ENCODE measurements at regions not wholly inside any gene's neighbourhood (a gene's known extent, or its start where the extent isn't known, plus 50 kb on each side); places are given as distances from the start of the nearest gene placed in this dataset.

DNA sequence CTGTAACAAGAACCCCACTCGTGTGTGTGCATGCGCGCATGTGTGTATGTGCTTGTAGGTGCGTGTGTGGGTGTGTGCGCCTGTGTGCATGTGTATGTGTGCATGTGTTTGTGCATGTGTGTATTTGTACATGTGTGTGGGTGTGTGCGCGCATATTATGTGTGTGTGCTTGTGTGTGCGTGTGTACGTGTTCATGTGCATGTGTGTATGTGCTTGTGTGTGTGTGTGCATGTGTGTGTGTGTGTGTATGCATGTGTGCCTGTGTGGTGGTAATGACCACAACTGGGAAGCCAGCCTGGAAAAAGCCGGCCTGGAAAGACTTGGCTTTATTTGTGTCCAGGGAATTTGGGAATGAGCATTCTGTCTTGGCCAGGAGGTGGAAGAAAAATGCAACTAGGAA is 157.5 kb downstream of the PAX1 start:
- no peaks in the 10 kb centered on the region for H3K79me2 ChIP-seq (ENCODE audit: control insufficient read depth in 1 of 2, insufficient read depth in 2 of 2, low read length in 2 of 2)
- H3K18ac ChIP-seq (ENCODE audit: extremely low read depth, low read length) = peak overlapping the region; percentile 91; the same call in 1 of the 2 replicates
- no peak for FAIRE-seq
- H4K8ac ChIP-seq (ENCODE audit: extremely low read depth, insufficient read depth, low read length) = no peak overlapping the region
- H2AK5ac ChIP-seq (ENCODE audit: low read depth, low read length) = peak overlapping the region; percentile 98
- WGBS, 2 experiments (ENCODE audit: extremely low coverage in 1 of 2, insufficient coverage in 1 of 2, insufficient read length in 1 of 2, insufficient replicate concordance in 2 of 2, low coverage in 1 of 2, low lambda C conversion rate in 2 of 2, missing lambda C conversion rate in 1 of 2) = 95% methylated on average over 10 of the region's 10 CpGs; no CpG with 5 or more reads in 1 of the 2 experiments
- ChIA-PET CTCF (ENCODE audit: partially characterized antibody) (interaction anchor here (0.7 to 1.3 kb wide), 6 partner anchors 13 to 96 kb away, joined by 3 to 4 read pairs (median 3); no protein-coding TSS in a partner anchor), POLR2A (ENCODE audit: partially characterized antibody) (no interaction called here)
- H2BK20ac ChIP-seq (ENCODE audit: low read length) = peak overlapping the region; percentile 67; the same call in 1 of the 2 replicates
- peak overlapping the region; percentile 12 for H4K91ac ChIP-seq (replicated peaks; ENCODE audit: insufficient read length, low read length)
- H4K5ac ChIP-seq (ENCODE audit: insufficient read length, low read depth, low read length) = no peak overlapping the region
- peaks cover 3% of the 10 kb centered on the region for H3K23me2 ChIP-seq (ENCODE audit: low read depth, low read length)
- H3K56ac ChIP-seq (replicated peaks; ENCODE audit: insufficient read length, low read depth, low read length) = no peak overlapping the region
- H4K20me1 ChIP-seq (replicated peaks in 1 of 2; ENCODE audit: control insufficient read depth in 1 of 2, insufficient read depth in 2 of 2, low read length in 2 of 2) = no peaks in the 10 kb centered on the region
- no peak overlapping the region for H3K23ac ChIP-seq (ENCODE audit: insufficient read length)
- H3K27me3 ChIP-seq (replicated peaks in 1 of 4; ENCODE audit: control insufficient read depth in 3 of 4, extremely low read depth in 1 of 4, insufficient read depth in 3 of 4, low read length in 3 of 4) = peaks cover 0 to 6% (median 0%) of the 10 kb centered on the region in 4 experiments; a peak in 1 of 7 replicates
- no peak for DNase-seq (ENCODE audit: low read depth in 1 of 2, low spot score in 2 of 2)
- peak overlapping the region; percentile 94; the same call in 1 of the 2 replicates for H2AFZ ChIP-seq (ENCODE audit: low read length)
- H3K27ac ChIP-seq (ENCODE audit: low read depth, low read length) = no peak overlapping the region
- H2BK12ac ChIP-seq (ENCODE audit: low read depth, low read length) = peak overlapping the region; percentile 97; the same call in 1 of the 2 replicates
- no peaks in the 10 kb centered on the region for H3K79me1 ChIP-seq (ENCODE audit: low read depth, low read length)
- H3K36me3 ChIP-seq (ENCODE audit: control insufficient read depth in 2 of 4, insufficient read depth in 4 of 4, low read length in 3 of 4) = no peaks in the 10 kb centered on the region
- H3K9me3 ChIP-seq (ENCODE audit: insufficient read depth in 2 of 2, low read depth in 1 of 2, low read length in 1 of 2) = no peaks in the 10 kb centered on the region
- H3K4me1 ChIP-seq (replicated peaks in 1 of 4; ENCODE audit: control insufficient read depth in 3 of 4, insufficient read depth in 4 of 4, low read length in 3 of 4) = peaks cover 2 to 9% (median 3%) of the 10 kb centered on the region in 4 experiments
- H2BK120ac ChIP-seq (replicated peaks; ENCODE audit: low read depth, low read length) = no peak overlapping the region
- H3K4me3 ChIP-seq (ENCODE audit: extremely low read depth in 1 of 4, insufficient read depth in 2 of 4, low read depth in 3 of 4, low read length in 4 of 4) = no peak overlapping the region; a peak in 1 of 8 replicates
- H3K14ac ChIP-seq (ENCODE audit: insufficient read length) = no peak overlapping the region
- H3K4ac ChIP-seq (replicated peaks; ENCODE audit: insufficient read length, low read depth, low read length) = no peak overlapping the region
- H2BK5ac ChIP-seq (ENCODE audit: low read depth, low read length) = peak overlapping the region; percentile 32; the same call in 1 of the 2 replicates
- no peak overlapping the region for H3K9ac ChIP-seq (replicated peaks in 1 of 4; ENCODE audit: extremely low read depth in 1 of 4, low read depth in 3 of 4, low read length in 3 of 4)
- peak overlapping the region; percentile 44 to 57 for H3K4me2 ChIP-seq (ENCODE audit: insufficient read depth in 1 of 2, low read depth in 2 of 2, low read length in 2 of 2)
- peak overlapping the region; percentile 99; the same call in 1 of the 2 replicates for H2BK15ac ChIP-seq (ENCODE audit: low read length)
- TF ChIP-seq TCF12 (IDR thresholded peaks at IDR 0.05; ENCODE audit: low read depth, low read length) (no peak), YY1 (IDR thresholded peaks at IDR 0.05; ENCODE audit: low read depth, low read length) (no peak), CHD2 (IDR thresholded peaks at IDR 0.05; ENCODE audit: low read length) (no peak), EGR1 (IDR thresholded peaks at IDR 0.05; ENCODE audit: borderline replicate concordance, low read depth, low read length) (no peak), CREB1 (IDR thresholded peaks at IDR 0.05) (no peak), SAP30 (IDR thresholded peaks at IDR 0.05; ENCODE audit: insufficient read depth, insufficient replicate concordance, low read length) (no peak), ASH2L (IDR thresholded peaks at IDR 0.05; ENCODE audit: low read length) (no peak), MAFK (IDR thresholded peaks at IDR 0.05; ENCODE audit: low read depth, low read length) (no peak), POLR2AphosphoS5 (IDR thresholded peaks at IDR 0.05; ENCODE audit: low read depth, low read length) (no peak), RXRA (IDR thresholded peaks at IDR 0.05; ENCODE audit: insufficient read depth, low read depth, low read length) (no peak), POLR2A (IDR thresholded peaks at IDR 0.05; ENCODE audit: control extremely low read depth in 1 of 2, low read depth in 2 of 2, low read length in 2 of 2) (no peak), SIX5 (IDR thresholded peaks at IDR 0.05; ENCODE audit: low read depth, low read length) (no peak)
- TF ChIP-seq, protein P1, sequence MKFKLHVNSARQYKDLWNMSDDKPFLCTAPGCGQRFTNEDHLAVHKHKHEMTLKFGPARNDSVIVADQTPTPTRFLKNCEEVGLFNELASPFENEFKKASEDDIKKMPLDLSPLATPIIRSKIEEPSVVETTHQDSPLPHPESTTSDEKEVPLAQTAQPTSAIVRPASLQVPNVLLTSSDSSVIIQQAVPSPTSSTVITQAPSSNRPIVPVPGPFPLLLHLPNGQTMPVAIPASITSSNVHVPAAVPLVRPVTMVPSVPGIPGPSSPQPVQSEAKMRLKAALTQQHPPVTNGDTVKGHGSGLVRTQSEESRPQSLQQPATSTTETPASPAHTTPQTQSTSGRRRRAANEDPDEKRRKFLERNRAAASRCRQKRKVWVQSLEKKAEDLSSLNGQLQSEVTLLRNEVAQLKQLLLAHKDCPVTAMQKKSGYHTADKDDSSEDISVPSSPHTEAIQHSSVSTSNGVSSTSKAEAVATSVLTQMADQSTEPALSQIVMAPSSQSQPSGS (IDR thresholded peaks at IDR 0.05; ENCODE audit: low read length) = no peak
- TF ChIP-seq, protein P2, sequence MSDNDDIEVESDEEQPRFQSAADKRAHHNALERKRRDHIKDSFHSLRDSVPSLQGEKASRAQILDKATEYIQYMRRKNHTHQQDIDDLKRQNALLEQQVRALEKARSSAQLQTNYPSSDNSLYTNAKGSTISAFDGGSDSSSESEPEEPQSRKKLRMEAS (IDR thresholded peaks at IDR 0.05) = no peak

Measured in H1 (cell line).